ENCODE measurements at regions not wholly inside any gene's neighbourhood (a gene's known extent, or its start where the extent isn't known, plus 50 kb on each side); places are given as distances from the start of the nearest gene placed in this dataset.
A peak's percentile ranks its signal among the peaks of the same experiment; 100 is the strongest.

DNA sequence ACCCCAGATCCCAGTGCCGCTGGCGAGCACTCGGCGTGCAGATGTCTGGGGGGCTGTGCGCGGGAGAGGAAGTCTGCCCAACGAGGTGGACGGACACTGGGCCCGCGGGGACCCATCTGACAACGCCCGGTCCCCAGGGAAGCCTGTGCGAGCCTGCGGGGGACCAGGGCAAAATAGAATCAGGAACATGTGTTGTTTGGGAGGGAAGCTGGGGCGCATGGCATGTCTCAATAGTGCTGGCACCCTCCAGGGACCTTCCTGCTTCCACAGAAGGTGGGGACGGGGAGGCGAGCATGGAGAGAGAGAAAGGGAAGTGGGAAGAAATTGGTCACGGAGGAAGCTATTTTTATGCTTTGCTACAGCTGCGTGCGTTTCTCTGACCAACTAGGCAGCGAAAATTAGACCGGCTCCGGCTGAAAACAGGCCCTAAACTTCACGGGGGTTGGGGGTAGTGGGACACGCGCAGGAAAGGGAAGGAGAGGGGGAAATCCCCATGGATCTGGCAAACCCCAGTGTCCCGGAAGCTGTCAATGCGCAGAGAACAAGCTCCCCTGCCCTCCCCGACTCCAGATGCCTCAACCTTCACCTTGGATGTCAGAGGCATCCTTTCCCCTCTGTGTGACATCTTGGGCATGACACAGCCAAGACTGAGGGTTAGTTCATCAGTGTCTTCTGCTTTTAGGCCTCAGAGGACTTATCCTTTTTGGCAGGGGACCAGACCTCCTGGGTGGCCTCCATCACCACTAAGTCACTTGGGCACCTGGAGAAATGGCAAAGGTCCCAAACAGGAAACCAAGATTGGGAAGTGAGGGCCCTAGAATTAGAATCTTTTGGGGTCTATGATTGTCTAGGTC lies 169.8 kb upstream of the BCOR start:
- DNase-seq (ENCODE audit: low read depth, low spot score) (peak; percentile 3), FAIRE-seq (no peak)
- H4K20me1 ChIP-seq (replicated peaks; ENCODE audit: control insufficient read depth, extremely low read depth, insufficient read depth, low read length), result no peaks in the 10 kb centered on the region
- H2AFZ ChIP-seq (ENCODE audit: low read depth, low read length), result peak overlapping the region; percentile 16
- POLR2A ChIA-PET, result no interaction called here
- no peaks in the 10 kb centered on the region for H3K9me3 ChIP-seq (replicated peaks; ENCODE audit: control insufficient read depth, insufficient read depth, low read length)
- TF ChIP-seq MAX (IDR thresholded peaks at IDR 0.05; ENCODE audit: insufficient read depth, insufficient read length) (no peak), JUN (IDR thresholded peaks at IDR 0.05; ENCODE audit: borderline replicate concordance, insufficient read depth, insufficient read length, low read depth) (no peak), EZH2 (IDR thresholded peaks at IDR 0.05; ENCODE audit: borderline replicate concordance, low read depth, low read length, severe bottlenecking) (no peak), GATA2 (IDR thresholded peaks at IDR 0.05; ENCODE audit: insufficient read depth, insufficient read length, low read depth, low read length) (no peak)
- no peaks in the 10 kb centered on the region for H3K36me3 ChIP-seq (ENCODE audit: control insufficient read depth in 2 of 2, extremely low read depth in 1 of 2, insufficient read depth in 2 of 2, low read length in 2 of 2)
- peaks cover 13% of the 10 kb centered on the region for H3K4me1 ChIP-seq (ENCODE audit: control insufficient read depth, extremely low read depth, insufficient read depth, low read length)
- peak overlapping the region in 1 of 3 experiments; percentile 38 for H3K4me3 ChIP-seq (replicated peaks in 1 of 3; ENCODE audit: insufficient read depth in 1 of 3, low read depth in 1 of 3, low read length in 3 of 3)
- dilution Hi-C loops (cut with MboI; ENCODE audit: extremely low pct_ligation_motif_present, low sequenced_read_pairs) (no loop called here), intact Hi-C loops (cut with micrococcal nuclease) (loop anchor here (1.0 to 2.0 kb wide), 5 partner anchors 93 to 537 kb away; no protein-coding TSS in a partner anchor)
- H3K27me3 ChIP-seq (ENCODE audit: control insufficient read depth in 2 of 2, insufficient read depth in 2 of 2, low read length in 2 of 2), result no peaks in the 10 kb centered on the region
- H3K9me1 ChIP-seq (replicated peaks; ENCODE audit: control insufficient read depth, extremely low read depth, insufficient read depth, low read length), result no peaks in the 10 kb centered on the region
- H3K79me2 ChIP-seq (ENCODE audit: control insufficient read depth, insufficient read depth, low read length), result no peaks in the 10 kb centered on the region
- CTCF ChIA-PET, result interaction anchor here (1.0 to 3.2 kb wide), 10 partner anchors 32 to 615 kb away, joined by 3 to 14 read pairs (median 4); no protein-coding TSS in a partner anchor
- H3K4me2 ChIP-seq (ENCODE audit: insufficient read depth, low read length), result peak overlapping the region; percentile 19
- peak overlapping the region; percentile 10 for H3K9ac ChIP-seq (replicated peaks; ENCODE audit: extremely low read depth, insufficient read depth, low read length)
- no TSS peak for BruUV-seq (replicated peaks)
- H3K27ac ChIP-seq (ENCODE audit: insufficient read depth, low read depth, low read length), result peak overlapping the region; percentile 34

Measured in endothelial cell of umbilical vein (primary cell).